Adrenal gland (tissue), 5 donors: ENCODE measurements at regions not wholly inside any gene's neighbourhood (a gene's known extent, or its start where the extent isn't known, plus 50 kb on each side); places are given as distances from the start of the nearest gene placed in this dataset.

Source experiments
- CTCF ChIP-seq, 6 experiments: fragments of 450-650 bp in 4 of 6; fragments of 200-600 bp in 2 of 6; sonication (generic) in 1 of 6; IDR thresholded peaks; 1 replicate in 5 of 6; 2 replicates in 1 of 6; pipeline versions ENCODE4 v1.5.1 to v1.8.0; 2016 to 2021; ENCODE audit warnings: antibody characterized with exemption in 6 of 6, mild to moderate bottlenecking in 2 of 6, moderate library complexity in 1 of 6
- POLR2A ChIP-seq, 2 donors: fragments of 450-650 bp; IDR thresholded peaks; one replicate each; pipeline ENCODE4 v1.6.1; 2017; ENCODE audit warnings: antibody characterized with exemption in 2 of 2, mild to moderate bottlenecking in 2 of 2, moderate library complexity in 1 of 2
- donor health status: DM: no; HTN: no; CAD: no.

DNA sequence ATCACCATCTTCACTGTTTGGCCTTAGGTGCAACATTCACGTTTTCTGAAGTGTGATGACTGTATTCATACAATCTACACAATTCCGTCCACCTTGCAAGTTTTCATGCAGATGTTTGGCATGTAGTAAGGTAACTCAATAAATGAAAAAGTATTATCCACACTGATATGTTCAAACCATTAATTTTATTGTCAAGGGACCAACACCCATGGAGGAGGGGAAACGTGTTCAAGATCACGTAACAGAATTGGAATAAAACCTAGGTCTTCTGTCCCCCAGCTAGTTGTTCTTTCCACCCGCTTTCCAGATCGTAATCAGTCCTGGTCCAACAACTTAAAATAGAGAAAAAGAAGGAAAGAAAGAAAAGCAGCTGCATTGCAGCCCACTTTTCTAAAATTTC is 560.4 kb upstream of the MCTP2 start:
- TF ChIP-seq CTCF (IDR thresholded peaks at IDR 0.05) (no peak), POLR2A (IDR thresholded peaks at IDR 0.05) (no peak)
